ENCODE measurements at regions not wholly inside any gene's neighbourhood (a gene's known extent, or its start where the extent isn't known, plus 50 kb on each side); places are given as distances from the start of the nearest gene placed in this dataset.

DNA sequence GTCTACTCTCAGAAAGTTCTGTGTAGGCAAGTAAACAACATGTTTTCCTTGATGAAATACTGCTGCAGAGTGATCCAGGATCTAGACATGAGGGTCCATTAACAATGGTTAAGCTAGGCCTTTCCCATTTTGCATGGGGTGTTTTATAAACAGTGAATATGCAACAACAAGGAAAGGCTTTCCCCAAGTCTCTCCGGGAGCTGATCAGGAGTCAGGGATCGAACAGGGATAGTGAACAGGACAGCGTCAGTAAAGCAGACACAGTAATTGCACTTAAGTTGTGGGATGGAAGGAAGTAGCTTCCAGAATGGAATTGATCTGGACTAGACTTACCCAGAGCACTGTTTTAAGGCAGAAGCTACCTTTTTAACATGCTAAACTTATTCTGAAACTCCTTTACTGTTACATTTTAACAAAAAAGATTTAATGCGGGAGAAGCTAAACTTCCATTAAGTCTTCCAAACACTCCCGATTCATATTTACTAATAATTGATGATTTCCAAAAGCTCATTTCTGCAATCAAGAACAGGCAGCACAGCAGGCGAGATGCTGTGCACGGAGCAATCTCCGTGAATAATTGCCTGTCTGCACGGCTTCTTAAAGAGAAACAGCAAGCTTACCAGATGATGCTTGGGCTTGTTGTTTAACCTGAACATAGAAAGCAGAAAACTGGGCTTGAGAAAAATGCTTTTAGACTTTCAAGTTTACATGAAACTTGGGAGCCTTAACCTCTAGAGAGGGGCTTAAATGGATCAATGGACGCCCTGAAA is 50.3 kb upstream of the DOCK1 start:
- TF ChIP-seq, protein P1, sequence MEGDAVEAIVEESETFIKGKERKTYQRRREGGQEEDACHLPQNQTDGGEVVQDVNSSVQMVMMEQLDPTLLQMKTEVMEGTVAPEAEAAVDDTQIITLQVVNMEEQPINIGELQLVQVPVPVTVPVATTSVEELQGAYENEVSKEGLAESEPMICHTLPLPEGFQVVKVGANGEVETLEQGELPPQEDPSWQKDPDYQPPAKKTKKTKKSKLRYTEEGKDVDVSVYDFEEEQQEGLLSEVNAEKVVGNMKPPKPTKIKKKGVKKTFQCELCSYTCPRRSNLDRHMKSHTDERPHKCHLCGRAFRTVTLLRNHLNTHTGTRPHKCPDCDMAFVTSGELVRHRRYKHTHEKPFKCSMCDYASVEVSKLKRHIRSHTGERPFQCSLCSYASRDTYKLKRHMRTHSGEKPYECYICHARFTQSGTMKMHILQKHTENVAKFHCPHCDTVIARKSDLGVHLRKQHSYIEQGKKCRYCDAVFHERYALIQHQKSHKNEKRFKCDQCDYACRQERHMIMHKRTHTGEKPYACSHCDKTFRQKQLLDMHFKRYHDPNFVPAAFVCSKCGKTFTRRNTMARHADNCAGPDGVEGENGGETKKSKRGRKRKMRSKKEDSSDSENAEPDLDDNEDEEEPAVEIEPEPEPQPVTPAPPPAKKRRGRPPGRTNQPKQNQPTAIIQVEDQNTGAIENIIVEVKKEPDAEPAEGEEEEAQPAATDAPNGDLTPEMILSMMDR (conservative IDR thresholded peaks at IDR 0.05; ENCODE audit: low read depth, low read length) = no peak
- TF ChIP-seq CHD1 (IDR thresholded peaks at IDR 0.05; ENCODE audit: low read depth, low read length) (no peak), POLR2A (IDR thresholded peaks at IDR 0.05; ENCODE audit: low read depth, low read length) (no peak), ELK1 (IDR thresholded peaks at IDR 0.05; ENCODE audit: borderline replicate concordance, low read depth, low read length) (no peak), MAFK (IDR thresholded peaks at IDR 0.05; ENCODE audit: low read depth, low read length) (no peak), MAZ (IDR thresholded peaks at IDR 0.05; ENCODE audit: borderline replicate concordance, low read depth, low read length) (no peak), USF2 (IDR thresholded peaks at IDR 0.05; ENCODE audit: low read depth, low read length) (no peak)

All from IMR-90 (cell line).